ENCODE measurements at regions not wholly inside any gene's neighbourhood (a gene's known extent, or its start where the extent isn't known, plus 50 kb on each side); places are given as distances from the start of the nearest gene placed in this dataset.

DNA sequence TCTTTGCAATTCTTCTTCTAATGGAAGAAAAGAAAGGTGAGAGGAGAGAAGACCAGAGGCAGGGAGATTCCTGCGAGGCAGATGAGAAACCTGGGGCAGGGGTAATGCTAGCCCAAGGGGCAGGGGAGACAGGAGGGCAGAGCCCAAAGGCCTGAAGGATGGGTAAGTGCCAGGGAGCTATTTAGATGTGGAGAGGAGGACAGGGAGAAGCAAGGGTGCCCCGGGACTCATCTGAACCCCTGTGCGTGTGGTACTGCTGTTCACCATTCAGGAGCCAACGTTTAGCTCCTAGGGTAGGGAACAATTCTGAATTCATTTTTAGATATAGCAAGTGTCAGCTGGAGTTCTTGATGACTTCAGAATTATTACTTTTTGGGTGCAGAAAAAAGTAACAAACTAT, 122.7 kb upstream of the ALDH1B1 start:
- Mint-ChIP-seq H3K9me3 (peaks cover 7% of the 10 kb centered on the region), H3K27me3 (no peaks in the 10 kb centered on the region), H3K4me3 (no peak overlapping the region), H3K4me1 (ENCODE audit: low read depth) (no peaks in the 10 kb centered on the region), H3K36me3 (ENCODE audit: low read depth) (no peaks in the 10 kb centered on the region), H3K27ac (no peak overlapping the region)
- intact Hi-C loops (cut with DNase I, micrococcal nuclease): loop anchor here (5.0 to 10.0 kb wide), 2 partner anchors 185 to 357 kb away; no protein-coding TSS in a partner anchor
- Histone ChIP-seq H3K36me3 (ENCODE audit: insufficient read depth, low read length) (no peaks in the 10 kb centered on the region), H3K4me1 (ENCODE audit: insufficient read depth, low read length) (no peaks in the 10 kb centered on the region), H3K9me3 (ENCODE audit: control insufficient read depth in 1 of 2, insufficient read depth in 1 of 2, low read length in 2 of 2) (peaks cover 4 to 14% of the 10 kb centered on the region in 2 experiments), H3K27ac (ENCODE audit: low read depth in 1 of 2, low read length in 2 of 2) (no peak overlapping the region), H3K4me3 (ENCODE audit: low read length) (no peak overlapping the region), H3K27me3 (ENCODE audit: control insufficient read depth in 1 of 2, insufficient read depth in 2 of 2, low read length in 2 of 2) (peaks cover 0 to 5% of the 10 kb centered on the region in 2 experiments)
- no peak for ATAC-seq (ENCODE audit: poor library complexity)
- ChIA-PET CTCF (no interaction called here), POLR2A (no interaction called here)
- no peak for DNase-seq
- TF ChIP-seq CTCF (IDR thresholded peaks at IDR 0.05): no peak

GRCh38 chr9:38263532-38263931, 129.0 kb upstream of the ALDH1B1 start:
- intact Hi-C loops (cut with DNase I, micrococcal nuclease): loop anchor here (2.0 to 10.0 kb wide), 2 partner anchors 175 to 179 kb away; no protein-coding TSS in a partner anchor
- no peaks in the 10 kb centered on the region for H3K36me3 ChIP-seq (ENCODE audit: insufficient read depth, low read length)
- H3K27me3 ChIP-seq (ENCODE audit: control insufficient read depth in 1 of 2, insufficient read depth in 2 of 2, low read length in 2 of 2): peaks cover 0 to 5% of the 10 kb centered on the region in 2 experiments
- ATAC-seq (ENCODE audit: poor library complexity) (no peak), DNase-seq (peak in 2 of 14 experiments; percentile 6 to 27)
- H3K4me1 ChIP-seq (ENCODE audit: insufficient read depth, low read length): no peaks in the 10 kb centered on the region
- no peak overlapping the region for H3K4me3 Mint-ChIP-seq
- no peak for TF ChIP-seq CTCF (IDR thresholded peaks at IDR 0.05)
- no peak overlapping the region for H3K4me3 ChIP-seq (ENCODE audit: low read length)
- peaks cover 16% of the 10 kb centered on the region for H3K9me3 Mint-ChIP-seq
- H3K27me3 Mint-ChIP-seq: peaks cover 17% of the 10 kb centered on the region
- peaks cover 4 to 25% of the 10 kb centered on the region in 2 experiments for H3K9me3 ChIP-seq (ENCODE audit: control insufficient read depth in 1 of 2, insufficient read depth in 1 of 2, low read length in 2 of 2)
- no peak overlapping the region for H3K27ac Mint-ChIP-seq
- CTCF ChIA-PET: no interaction called here
- no peak overlapping the region for H3K27ac ChIP-seq (ENCODE audit: low read depth in 1 of 2, low read length in 2 of 2)
- H3K36me3 Mint-ChIP-seq (ENCODE audit: low read depth): peaks cover 8% of the 10 kb centered on the region
- POLR2A ChIA-PET: no interaction called here
- H3K4me1 Mint-ChIP-seq (ENCODE audit: low read depth): no peaks in the 10 kb centered on the region

GRCh38 chr9:38259519-38260218, 132.8 kb upstream of the ALDH1B1 start:
- H3K27ac ChIP-seq (ENCODE audit: low read depth in 1 of 2, low read length in 2 of 2): no peak overlapping the region
- peaks cover 0 to 11% of the 10 kb centered on the region in 2 experiments for H3K9me3 ChIP-seq (ENCODE audit: control insufficient read depth in 1 of 2, insufficient read depth in 1 of 2, low read length in 2 of 2)
- intact Hi-C loops (cut with DNase I, micrococcal nuclease): loop anchor here in 1 of 2 experiments (10.0 kb wide), 1 partner anchor 175 kb away; no protein-coding TSS in a partner anchor
- H3K27me3 ChIP-seq (ENCODE audit: control insufficient read depth in 1 of 2, insufficient read depth in 2 of 2, low read length in 2 of 2): peaks cover 0 to 5% of the 10 kb centered on the region in 2 experiments
- POLR2A ChIA-PET: no interaction called here
- peaks cover 9% of the 10 kb centered on the region for H3K9me3 Mint-ChIP-seq
- no peak overlapping the region for H3K4me3 Mint-ChIP-seq
- CTCF ChIA-PET: no interaction called here
- peaks cover 8% of the 10 kb centered on the region for H3K36me3 Mint-ChIP-seq (ENCODE audit: low read depth)
- no peaks in the 10 kb centered on the region for H3K4me1 ChIP-seq (ENCODE audit: insufficient read depth, low read length)
- H3K27me3 Mint-ChIP-seq: peaks cover 17% of the 10 kb centered on the region
- no peak for TF ChIP-seq CTCF (IDR thresholded peaks at IDR 0.05)
- DNase-seq (no peak), ATAC-seq (ENCODE audit: poor library complexity) (no peak)
- no peak overlapping the region for H3K27ac Mint-ChIP-seq
- H3K4me3 ChIP-seq (ENCODE audit: low read length): no peak overlapping the region
- H3K4me1 Mint-ChIP-seq (ENCODE audit: low read depth): no peaks in the 10 kb centered on the region
- H3K36me3 ChIP-seq (ENCODE audit: insufficient read depth, low read length): no peaks in the 10 kb centered on the region
